Psoas muscle (tissue), 7 donors: ENCODE measurements at regions not wholly inside any gene's neighbourhood (a gene's known extent, or its start where the extent isn't known, plus 50 kb on each side); places are given as distances from the start of the nearest gene placed in this dataset.
A peak's percentile ranks its signal among the peaks of the same experiment; 100 is the strongest.

ENCODE experiments used
- ATAC-seq, 4 donors: fragments of 200-7000 bp; cut with Tn5 transposase; one replicate each; pipeline ENCODE4 v1.9.1; 2020; ENCODE audit warnings: moderate library complexity in 3 of 4, mild to moderate bottlenecking in 2 of 4
- DNase-seq, 2 donors: peaks; one replicate each; pipeline ENCODE4 v3.0.0-alpha.2; 2020
- H3K27ac ChIP-seq: fragments of 200-600 bp; one replicate; pipeline ENCODE4 v1.8.0; 2022
- H3K27me3 ChIP-seq, 3 donors: fragments of 200-600 bp in 1 of 3; one replicate each; pipeline versions ENCODE4 v1.6.1 to v1.8.0; 2013 to 2022; ENCODE audit warnings: low read length in 2 of 3, mild to moderate bottlenecking in 2 of 3, moderate library complexity in 1 of 3; ENCODE audit not compliant: insufficient read depth in 3 of 3
- H3K36me3 ChIP-seq, 2 donors: fragments of 200-600 bp in 1 of 2; one replicate each; pipeline versions ENCODE4 v1.6.1 to v1.8.0; 2013 to 2022; ENCODE audit warnings: low read depth in 1 of 2, mild to moderate bottlenecking in 1 of 2, moderate library complexity in 1 of 2; ENCODE audit not compliant: insufficient read depth in 1 of 2
- H3K4me1 ChIP-seq: fragments of 200-600 bp; one replicate; pipeline ENCODE4 v1.8.0; 2022
- H3K4me3 ChIP-seq: fragments of 200-600 bp; one replicate; pipeline ENCODE4 v1.8.0; 2022; ENCODE audit warnings: mild to moderate bottlenecking
- H3K9me3 ChIP-seq: fragments of 200-600 bp; one replicate; pipeline ENCODE4 v1.8.0; 2022
- WGBS, 3 donors: extraction: QIAGEN DNeasy Blood & Tissue Kit; methylation state at CpG; one replicate each; pipeline versions ENCODE4 v1.1.6 to v1.1.7; 2013; 5-methylcytosine and 5-hydroxymethylcytosine counted together
- intact Hi-C, 2 donors: fragments of 100-400 bp; cut with DNase I; formaldehyde crosslinking; loops; one replicate each; pipeline versions ENCODE4 v1.11.0 to v1.14.2; 2022
- TF ChIP-seq, protein P1 (sequence below): fragments of 200-600 bp; IDR thresholded peaks from one replicate; pipeline ENCODE4 v1.8.0; 2022; ENCODE audit warnings: antibody characterized with exemption
- donor health status: healthy with polysubstance abuse.
- donor health status: DM: no; HTN: no; CAD: no; lungs with moderate emphysema.
- donor health status: Bipolar disorder and iron deficiency.
- donor health status: healthy.
- donor health status: DM: yes; HTN: yes; CAD: no.
- donor health status: DM: no; HTN: no; CAD: no.
- donor health status: DM: yes; HTN: yes; CAD: no.

DNA sequence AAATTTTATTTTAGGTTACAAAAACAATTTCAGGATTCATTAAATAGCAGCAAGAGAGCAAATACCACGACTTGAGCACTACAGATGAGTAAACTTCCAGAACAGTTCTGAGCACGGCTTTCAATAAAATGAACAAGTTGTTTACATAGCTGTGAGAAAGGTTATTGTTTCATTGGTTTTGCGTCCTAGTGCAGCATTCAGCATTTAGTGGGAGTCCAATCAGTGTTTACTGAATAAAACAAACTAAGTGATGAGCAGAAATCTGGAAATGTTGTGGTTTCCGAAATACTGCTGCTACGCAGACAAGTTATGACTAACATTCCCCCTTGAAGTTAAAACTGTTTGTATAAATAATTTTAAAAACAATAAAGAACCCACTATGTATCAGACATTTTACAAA, 251.5 kb upstream of the STARD13 start:
- H3K4me3 ChIP-seq: no peak overlapping the region
- ATAC-seq (no peak), DNase-seq (no peak)
- intact Hi-C loops: no loop called here
- TF ChIP-seq, protein P1, sequence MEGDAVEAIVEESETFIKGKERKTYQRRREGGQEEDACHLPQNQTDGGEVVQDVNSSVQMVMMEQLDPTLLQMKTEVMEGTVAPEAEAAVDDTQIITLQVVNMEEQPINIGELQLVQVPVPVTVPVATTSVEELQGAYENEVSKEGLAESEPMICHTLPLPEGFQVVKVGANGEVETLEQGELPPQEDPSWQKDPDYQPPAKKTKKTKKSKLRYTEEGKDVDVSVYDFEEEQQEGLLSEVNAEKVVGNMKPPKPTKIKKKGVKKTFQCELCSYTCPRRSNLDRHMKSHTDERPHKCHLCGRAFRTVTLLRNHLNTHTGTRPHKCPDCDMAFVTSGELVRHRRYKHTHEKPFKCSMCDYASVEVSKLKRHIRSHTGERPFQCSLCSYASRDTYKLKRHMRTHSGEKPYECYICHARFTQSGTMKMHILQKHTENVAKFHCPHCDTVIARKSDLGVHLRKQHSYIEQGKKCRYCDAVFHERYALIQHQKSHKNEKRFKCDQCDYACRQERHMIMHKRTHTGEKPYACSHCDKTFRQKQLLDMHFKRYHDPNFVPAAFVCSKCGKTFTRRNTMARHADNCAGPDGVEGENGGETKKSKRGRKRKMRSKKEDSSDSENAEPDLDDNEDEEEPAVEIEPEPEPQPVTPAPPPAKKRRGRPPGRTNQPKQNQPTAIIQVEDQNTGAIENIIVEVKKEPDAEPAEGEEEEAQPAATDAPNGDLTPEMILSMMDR: no peak
- H3K27ac ChIP-seq: no peak overlapping the region
- WGBS, 3 donors: 88 to 93% (median 92%) methylated on average over 5 of the region's 5 CpGs
- no peaks in the 10 kb centered on the region for H3K27me3 ChIP-seq
- H3K36me3 ChIP-seq: no peaks in the 10 kb centered on the region
- peaks cover 15% of the 10 kb centered on the region for H3K4me1 ChIP-seq
- no peaks in the 10 kb centered on the region for H3K9me3 ChIP-seq

DNA sequence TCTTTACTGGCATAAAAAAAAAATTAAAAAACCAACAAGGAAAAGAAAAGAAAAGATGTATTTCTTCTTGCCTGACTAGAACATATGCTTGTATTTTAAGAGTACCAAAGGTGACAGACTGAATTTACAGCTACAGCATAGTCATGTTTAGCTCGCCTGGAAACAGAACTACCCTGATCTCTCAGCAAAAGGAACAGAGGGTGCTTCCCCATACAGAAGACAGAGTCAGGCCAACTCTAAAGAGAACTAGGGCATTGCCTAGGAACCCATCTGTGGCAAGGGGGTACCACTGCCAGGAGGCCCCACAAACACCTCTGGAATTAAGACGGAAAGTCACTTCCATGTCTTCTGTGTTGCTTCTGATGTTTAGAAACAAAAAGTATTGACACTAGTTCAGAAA, 252.1 kb upstream of the STARD13 start:
- TF ChIP-seq, protein P1: no peak
- no peaks in the 10 kb centered on the region for H3K36me3 ChIP-seq
- no peak for ATAC-seq
- no peak overlapping the region for H3K27ac ChIP-seq
- no peaks in the 10 kb centered on the region for H3K9me3 ChIP-seq
- H3K27me3 ChIP-seq: no peaks in the 10 kb centered on the region
- intact Hi-C loops: no loop called here
- peaks cover 13% of the 10 kb centered on the region for H3K4me1 ChIP-seq
- WGBS, 3 donors: 70 to 87% (median 73%) methylated on average over 2 of the region's 2 CpGs
- no peak for DNase-seq
- no peak overlapping the region for H3K4me3 ChIP-seq

DNA sequence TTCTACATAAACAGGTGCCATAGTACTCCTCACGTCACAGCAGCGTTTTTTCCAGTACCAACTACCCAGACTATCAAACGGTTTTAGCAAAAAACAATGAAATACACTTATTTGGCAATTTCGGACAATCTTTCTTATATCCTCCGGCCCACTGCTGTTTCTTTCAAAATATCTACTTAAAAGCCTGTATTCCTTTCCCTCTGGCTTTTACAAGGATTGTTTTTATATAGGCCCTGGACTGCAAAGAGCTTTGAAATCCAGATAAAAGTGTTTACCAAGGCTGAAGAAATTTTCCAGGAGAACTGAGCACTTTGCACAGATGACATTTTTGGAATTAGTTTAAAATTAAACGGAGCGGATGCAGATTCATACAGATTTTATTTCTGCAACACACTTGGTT, 255.9 kb upstream of the STARD13 start:
- TF ChIP-seq, protein P1: no peak
- Histone ChIP-seq H3K27ac (peak overlapping the region; percentile 93), H3K4me3 (peak overlapping the region; percentile 69), H3K9me3 (no peaks in the 10 kb centered on the region), H3K27me3 (no peaks in the 10 kb centered on the region), H3K4me1 (peaks cover 23% of the 10 kb centered on the region), H3K36me3 (no peaks in the 10 kb centered on the region)
- intact Hi-C loops: loop anchor here (5.0 to 10.0 kb wide), 7 partner anchors 183 to 954 kb away; partner anchors contain the start of genes PDS5B (in 1 of the 2) and STARD13 (in 1 of the 2)
- ATAC-seq (no peak), DNase-seq (no peak)
- WGBS, 3 donors: 59 to 65% (median 62%) methylated on average over 7 of the region's 7 CpGs

DNA sequence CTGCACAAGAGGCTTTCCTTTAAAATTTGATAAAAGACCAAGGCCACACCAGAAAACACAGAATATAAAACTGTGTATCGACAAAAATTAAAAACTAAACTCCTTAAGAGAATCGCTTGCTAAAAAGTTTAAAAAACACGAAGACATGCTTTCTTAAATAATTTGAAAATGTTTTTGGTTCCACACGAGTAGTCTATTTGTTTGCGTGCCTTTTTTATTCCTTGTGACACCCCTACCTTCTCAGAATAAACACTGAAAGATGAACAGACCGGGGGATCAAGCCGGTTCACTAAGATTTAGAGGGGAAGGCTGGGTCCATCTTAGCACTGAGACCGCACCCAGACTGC, 256.4 kb upstream of the STARD13 start:
- H3K4me3 ChIP-seq: peak overlapping the region; percentile 69
- peaks cover 24% of the 10 kb centered on the region for H3K4me1 ChIP-seq
- TF ChIP-seq, protein P1: no peak
- intact Hi-C loops: loop anchor here (2.0 to 10.0 kb wide), 8 partner anchors 181 to 955 kb away; partner anchors contain the start of genes PDS5B (in 1 of the 2) and STARD13 (in 1 of the 2)
- H3K27me3 ChIP-seq: no peaks in the 10 kb centered on the region
- H3K9me3 ChIP-seq: no peaks in the 10 kb centered on the region
- ATAC-seq (peak in 3 of 4 donors; percentile 23 to 44 (median 24)), DNase-seq (no peak)
- 5 to 6% (median 5%) methylated on average over 8 of the region's 8 CpGs for WGBS, 3 donors
- no peaks in the 10 kb centered on the region for H3K36me3 ChIP-seq
- peak overlapping the region; percentile 93 for H3K27ac ChIP-seq
